HCT116 (cell line): ENCODE measurements at regions not wholly inside any gene's neighbourhood (a gene's known extent, or its start where the extent isn't known, plus 50 kb on each side); places are given as distances from the start of the nearest gene placed in this dataset.
A peak's percentile ranks its signal among the peaks of the same experiment; 100 is the strongest.

ENCODE experiments used
- ATAC-seq: fragments of 200-7000 bp; cut with Tn5 transposase; 2 replicates; pipeline ENCODE4 v1.9.1; 2020; ENCODE audit warnings: mild to moderate bottlenecking, moderate library complexity
- BruUV-seq: library from RNA; stranded (reverse); fragments of 400-500 nt; replicated peaks from 2 replicates; lab custom pipeline; 2021; lab: Mats Ljungman, UMichigan
- CTCF ChIA-PET: fragments of 300-600 bp; sonication (Branson Sonifier 250); formaldehyde crosslinking; loops from one replicate; lab custom pipeline; 2021; ENCODE audit warnings: antibody characterized with exemption; lab: Charles Lee
- POLR2A ChIA-PET: fragments of 300-600, 350-600 bp; sonication (Branson Sonifier 250); formaldehyde crosslinking; loops from one replicate; lab custom pipeline; 2021; ENCODE audit warnings: antibody characterized with exemption; lab: Charles Lee
- RAD21 ChIA-PET, 2 experiments: fragments of 300-600 bp; sonication (Branson Sonifier 250); formaldehyde crosslinking; loops; one replicate each; lab custom pipeline; 2023; ENCODE audit warnings: low total read pairs in 2 of 2; ENCODE audit not compliant: uncharacterized antibody in 2 of 2, unreplicated experiment in 2 of 2, low non-redundant PET in 1 of 2; lab: Charles Lee
- DNase-seq: peaks from one replicate; pipeline ENCODE4 v3.0.0-alpha.2; 2010; ENCODE audit warnings: low read depth, low spot score
- H2AFZ ChIP-seq: fragments of 200-600 bp; shearing (Covaris generic), sonication (generic); 2 replicates; pipeline ENCODE4 v1.6.1; 2017; ENCODE audit warnings: low read depth, mixed run types, mixed read lengths, antibody characterized with exemption, low read length; ENCODE audit not compliant: poor library complexity, severe bottlenecking
- H3K27ac ChIP-seq: 2 replicates; pipeline ENCODE4 v1.5.1; 2012; ENCODE audit warnings: low read depth, low read length
- H3K27me3 ChIP-seq: fragments of 200-600 bp; sonication (generic); 2 replicates; pipeline ENCODE4 v1.6.1; 2016; ENCODE audit warnings: mixed run types, low read length, mixed read lengths; ENCODE audit not compliant: insufficient read depth
- H3K36me3 ChIP-seq, 2 experiments: fragments of 200-500 bp in 1 of 2; fragments of 200-600 bp in 1 of 2; sonication (Bioruptor generic) in 1 of 2; sonication (generic) in 1 of 2; 2 replicates each; pipeline versions ENCODE4 v1.5.1 to v1.6.1; 2014 to 2016; ENCODE audit warnings: low read length in 2 of 2, inconsistent platforms in 1 of 2, mixed read lengths in 1 of 2, mixed run types in 1 of 2; ENCODE audit not compliant: insufficient read depth in 2 of 2, control insufficient read depth in 1 of 2
- H3K4me1 ChIP-seq, 2 experiments: fragments of 200-600 bp in 1 of 2; sonication (generic) in 1 of 2; 2 replicates each; pipeline versions ENCODE4 v1.5.1 to v1.6.1; 2012 to 2017; ENCODE audit warnings: low read length in 2 of 2, inconsistent platforms in 1 of 2, mild to moderate bottlenecking in 1 of 2, mixed read lengths in 1 of 2, mixed run types in 1 of 2, moderate library complexity in 1 of 2; ENCODE audit not compliant: insufficient read depth in 2 of 2, control insufficient read depth in 1 of 2
- H3K4me2 ChIP-seq: fragments of 200-600 bp; sonication (generic); 2 replicates; pipeline ENCODE4 v1.6.1; 2017; ENCODE audit warnings: mixed run types, low read length, mixed read lengths
- H3K4me3 ChIP-seq, 2 experiments: fragments of 200-600 bp in 1 of 2; sonication (generic) in 1 of 2; replicated peaks in 1 of 2; 2 replicates each; pipeline ENCODE4 v1.5.1; 2011 to 2016; ENCODE audit warnings: low read length in 2 of 2, control low read depth in 1 of 2, low read depth in 1 of 2, mild to moderate bottlenecking in 1 of 2, mixed read lengths in 1 of 2, mixed run types in 1 of 2
- H3K79me2 ChIP-seq: fragments of 200-600 bp; sonication (generic); 2 replicates; pipeline ENCODE4 v1.6.1; 2017; ENCODE audit warnings: mild to moderate bottlenecking, mixed run types, low read length, moderate library complexity, mixed read lengths; ENCODE audit not compliant: insufficient read depth
- H3K9ac ChIP-seq: fragments of 200-600 bp; sonication (generic); 2 replicates; pipeline ENCODE4 v1.6.1; 2016; ENCODE audit warnings: low read length, mixed read lengths
- H3K9me2 ChIP-seq: fragments of 200-600 bp; sonication (generic), shearing (Covaris generic); 2 replicates; pipeline ENCODE4 v1.6.1; 2017; ENCODE audit warnings: mixed run types, mild to moderate bottlenecking, moderate library complexity; ENCODE audit not compliant: insufficient read depth
- H3K9me3 ChIP-seq, 2 experiments: fragments of 200-500 bp in 1 of 2; fragments of 200-600 bp in 1 of 2; sonication (Bioruptor generic) in 1 of 2; sonication (generic) in 1 of 2; 2 replicates each; pipeline ENCODE4 v1.6.1; 2014 to 2017; ENCODE audit warnings: low read length in 2 of 2, mixed read lengths in 2 of 2, inconsistent platforms in 1 of 2, low read depth in 1 of 2, mild to moderate bottlenecking in 1 of 2, mixed run types in 1 of 2, moderate library complexity in 1 of 2; ENCODE audit not compliant: control insufficient read depth in 1 of 2, insufficient read depth in 1 of 2
- H4K20me1 ChIP-seq: fragments of 200-600 bp; sonication (generic), shearing (Covaris generic); 2 replicates; pipeline ENCODE4 v1.6.1; 2017; ENCODE audit warnings: mixed run types, mild to moderate bottlenecking, moderate library complexity; ENCODE audit not compliant: insufficient read depth
- CBX3 ChIP-seq: IDR thresholded peaks from 2 replicates; pipeline ENCODE4 v1.6.1; 2012; ENCODE audit warnings: low read depth
- CEBPB ChIP-seq: IDR thresholded peaks from 2 replicates; pipeline ENCODE4 v1.6.1; 2012; ENCODE audit warnings: low read depth
- EGR1 ChIP-seq: IDR thresholded peaks from 2 replicates; pipeline ENCODE4 v1.6.1; 2012; ENCODE audit warnings: low read depth
- JUND ChIP-seq: IDR thresholded peaks from 2 replicates; pipeline ENCODE4 v1.6.1; 2012
- POLR2A ChIP-seq: IDR thresholded peaks from 2 replicates; pipeline ENCODE4 v1.7.0; 2011; ENCODE audit warnings: borderline replicate concordance; ENCODE audit not compliant: insufficient read depth, insufficient read length; ENCODE audit errors: extremely low read depth
- POLR2AphosphoS5 ChIP-seq: IDR thresholded peaks from 2 replicates; pipeline ENCODE4 v1.6.1; 2011; ENCODE audit warnings: mild to moderate bottlenecking, low read depth, low read length, moderate library complexity
- RAD21 ChIP-seq: IDR thresholded peaks from 2 replicates; pipeline ENCODE4 v1.6.1; 2012; ENCODE audit warnings: low read depth, mild to moderate bottlenecking
- SIN3A ChIP-seq: IDR thresholded peaks from 2 replicates; pipeline ENCODE4 v1.6.1; 2012; ENCODE audit warnings: low read depth
- SRF ChIP-seq: IDR thresholded peaks from 2 replicates; pipeline ENCODE4 v1.6.1; 2012; ENCODE audit warnings: low read depth
- TCF7L2 ChIP-seq: IDR thresholded peaks from 2 replicates; pipeline ENCODE4 v1.7.0; 2011; ENCODE audit warnings: borderline replicate concordance, inconsistent platforms; ENCODE audit not compliant: insufficient read depth, insufficient read length; ENCODE audit errors: extremely low read depth
- YY1 ChIP-seq: IDR thresholded peaks from 2 replicates; pipeline ENCODE4 v1.6.1; 2011; ENCODE audit warnings: low read length, low read depth, moderate library complexity, mild to moderate bottlenecking; ENCODE audit not compliant: insufficient replicate concordance; ENCODE audit errors: extremely low read depth
- ZFX ChIP-seq: fragments of 450-650 bp; IDR thresholded peaks from 2 replicates; pipeline ENCODE4 v1.6.1; 2017
- ZNF274 ChIP-seq: fragments of 200-500 bp; sonication (Bioruptor generic); IDR thresholded peaks from 2 replicates; pipeline ENCODE4 v1.6.1; 2014; ENCODE audit warnings: mild to moderate bottlenecking, low read depth, low read length, inconsistent platforms
- intact Hi-C: fragments of 100-400 bp; cut with micrococcal nuclease; formaldehyde crosslinking; loops from 2 replicates; pipeline ENCODE4 v1.10.0; 2022
- TF ChIP-seq, protein P1 (sequence below): IDR thresholded peaks from 2 replicates; pipeline ENCODE4 v1.6.1; 2012; ENCODE audit warnings: low read depth
- TF ChIP-seq, protein P2 (sequence below): IDR thresholded peaks from 2 replicates; pipeline ENCODE4 v1.6.1; 2011; ENCODE audit warnings: mild to moderate bottlenecking, low read length, moderate library complexity; ENCODE audit not compliant: insufficient replicate concordance; ENCODE audit errors: extremely low read depth
- TF ChIP-seq, protein P3 (sequence below): IDR thresholded peaks from 2 replicates; pipeline ENCODE4 v1.6.1; 2012
- TF ChIP-seq, protein P4 (sequence below), 3 experiments: fragments of 200-600 bp in 1 of 3; sonication (generic) in 1 of 3; IDR thresholded peaks in 2 of 3; conservative IDR thresholded peaks in 1 of 3; 2 replicates each; pipeline ENCODE4 v1.5.1; 2012 to 2017; ENCODE audit warnings: low read depth in 2 of 3, low read length in 2 of 3, antibody characterized with exemption in 1 of 3, borderline replicate concordance in 1 of 3, control low read depth in 1 of 3, mild to moderate bottlenecking in 1 of 3, mixed read lengths in 1 of 3, mixed run types in 1 of 3, moderate library complexity in 1 of 3; ENCODE audit not compliant: insufficient read depth in 1 of 3

DNA sequence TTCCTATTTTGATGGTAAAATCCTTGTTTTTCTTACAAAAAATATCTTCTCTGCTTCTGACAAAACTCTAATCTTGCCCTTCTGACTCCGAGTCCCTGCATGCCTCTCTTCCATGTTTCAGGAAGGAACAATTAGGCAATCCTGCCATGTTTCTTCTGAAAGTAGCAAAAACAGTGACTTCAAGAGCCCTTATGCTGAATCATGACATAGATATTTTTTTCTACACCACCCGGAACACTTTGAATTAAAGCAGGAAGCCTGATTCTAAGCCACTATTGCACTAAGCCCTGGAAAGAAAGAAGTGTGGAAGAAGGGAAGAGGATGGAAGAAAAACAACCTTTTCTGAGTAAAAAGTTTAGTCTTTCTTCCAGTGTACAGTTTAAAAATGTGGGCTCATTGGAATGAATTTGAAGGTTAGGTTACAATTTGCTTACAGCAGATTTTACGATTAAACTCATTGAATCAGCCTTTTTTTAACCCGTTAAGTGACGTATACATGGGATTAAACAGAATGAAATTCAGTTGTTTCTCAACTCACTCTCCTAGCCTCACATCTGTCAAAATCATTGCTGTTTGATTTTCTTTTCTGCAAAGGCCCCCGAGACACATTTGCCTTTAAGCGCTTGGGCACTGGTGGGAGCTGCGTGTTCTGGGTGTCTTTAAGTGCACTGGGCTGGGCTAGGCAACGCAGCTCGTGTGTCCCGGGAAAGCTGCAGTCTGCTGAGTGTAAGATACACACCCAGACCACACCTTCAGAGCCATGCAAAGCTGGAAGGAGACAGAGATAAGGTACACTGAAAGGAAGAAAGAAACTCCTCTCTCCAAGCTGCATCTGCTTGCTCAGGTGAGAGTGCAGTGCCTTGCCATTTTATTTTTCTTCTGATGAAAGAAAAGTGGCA lies 159.4 kb upstream of the CITED2 start:
- POLR2A ChIA-PET: interaction anchor here (2.1 kb wide), 1 partner anchor 159 kb away, joined by 4 read pairs; the partner anchor contains the start of gene CITED2
- H3K4me3 ChIP-seq: peak overlapping the region; percentile 34 to 45
- no TSS peak for BruUV-seq
- H4K20me1 ChIP-seq: no peaks in the 10 kb centered on the region
- intact Hi-C loops: loop anchor here (5.0 kb wide), 1 partner anchor 157 kb away; no protein-coding TSS in a partner anchor
- H3K9me3 ChIP-seq: no peaks in the 10 kb centered on the region
- H3K79me2 ChIP-seq: no peaks in the 10 kb centered on the region
- peak; percentile 85 for ATAC-seq
- peaks cover 18 to 23% of the 10 kb centered on the region in 2 experiments; a peak in 3 of 4 replicates for H3K4me1 ChIP-seq
- peak overlapping the region; percentile 72 for H3K4me2 ChIP-seq
- RAD21 ChIA-PET: interaction anchor here in 1 of 2 experiments (0.5 to 0.9 kb wide), 2 partner anchors 160 to 404 kb away, joined by 3 read pairs; partner anchors contain the start of gene CITED2
- peak overlapping the region; percentile 34 for H3K27ac ChIP-seq
- no peaks in the 10 kb centered on the region for H3K9me2 ChIP-seq
- no peaks in the 10 kb centered on the region for H3K36me3 ChIP-seq
- H3K9ac ChIP-seq: peak overlapping the region; percentile 29
- no peaks in the 10 kb centered on the region for H3K27me3 ChIP-seq
- peak; percentile 55 for DNase-seq
- peak overlapping the region; percentile 89 for H2AFZ ChIP-seq
- CTCF ChIA-PET: no interaction called here
- TF ChIP-seq, protein P1, sequence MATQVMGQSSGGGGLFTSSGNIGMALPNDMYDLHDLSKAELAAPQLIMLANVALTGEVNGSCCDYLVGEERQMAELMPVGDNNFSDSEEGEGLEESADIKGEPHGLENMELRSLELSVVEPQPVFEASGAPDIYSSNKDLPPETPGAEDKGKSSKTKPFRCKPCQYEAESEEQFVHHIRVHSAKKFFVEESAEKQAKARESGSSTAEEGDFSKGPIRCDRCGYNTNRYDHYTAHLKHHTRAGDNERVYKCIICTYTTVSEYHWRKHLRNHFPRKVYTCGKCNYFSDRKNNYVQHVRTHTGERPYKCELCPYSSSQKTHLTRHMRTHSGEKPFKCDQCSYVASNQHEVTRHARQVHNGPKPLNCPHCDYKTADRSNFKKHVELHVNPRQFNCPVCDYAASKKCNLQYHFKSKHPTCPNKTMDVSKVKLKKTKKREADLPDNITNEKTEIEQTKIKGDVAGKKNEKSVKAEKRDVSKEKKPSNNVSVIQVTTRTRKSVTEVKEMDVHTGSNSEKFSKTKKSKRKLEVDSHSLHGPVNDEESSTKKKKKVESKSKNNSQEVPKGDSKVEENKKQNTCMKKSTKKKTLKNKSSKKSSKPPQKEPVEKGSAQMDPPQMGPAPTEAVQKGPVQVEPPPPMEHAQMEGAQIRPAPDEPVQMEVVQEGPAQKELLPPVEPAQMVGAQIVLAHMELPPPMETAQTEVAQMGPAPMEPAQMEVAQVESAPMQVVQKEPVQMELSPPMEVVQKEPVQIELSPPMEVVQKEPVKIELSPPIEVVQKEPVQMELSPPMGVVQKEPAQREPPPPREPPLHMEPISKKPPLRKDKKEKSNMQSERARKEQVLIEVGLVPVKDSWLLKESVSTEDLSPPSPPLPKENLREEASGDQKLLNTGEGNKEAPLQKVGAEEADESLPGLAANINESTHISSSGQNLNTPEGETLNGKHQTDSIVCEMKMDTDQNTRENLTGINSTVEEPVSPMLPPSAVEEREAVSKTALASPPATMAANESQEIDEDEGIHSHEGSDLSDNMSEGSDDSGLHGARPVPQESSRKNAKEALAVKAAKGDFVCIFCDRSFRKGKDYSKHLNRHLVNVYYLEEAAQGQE: no peak
- TF ChIP-seq ZNF274 (no peak), JUND (peak; percentile 69), RAD21 (no peak), SIN3A (no peak), ZFX (no peak), SRF (no peak), TCF7L2 (no peak), EGR1 (no peak), POLR2A (no peak), CBX3 (peak; percentile 47; the same call in 1 of the 2 replicates), POLR2AphosphoS5 (0 out of 2 replicates have a peak, but pooled peaks have one; percentile 35), YY1 (peak; percentile 55), CEBPB (peak; percentile 88)
- TF ChIP-seq, protein P2, sequence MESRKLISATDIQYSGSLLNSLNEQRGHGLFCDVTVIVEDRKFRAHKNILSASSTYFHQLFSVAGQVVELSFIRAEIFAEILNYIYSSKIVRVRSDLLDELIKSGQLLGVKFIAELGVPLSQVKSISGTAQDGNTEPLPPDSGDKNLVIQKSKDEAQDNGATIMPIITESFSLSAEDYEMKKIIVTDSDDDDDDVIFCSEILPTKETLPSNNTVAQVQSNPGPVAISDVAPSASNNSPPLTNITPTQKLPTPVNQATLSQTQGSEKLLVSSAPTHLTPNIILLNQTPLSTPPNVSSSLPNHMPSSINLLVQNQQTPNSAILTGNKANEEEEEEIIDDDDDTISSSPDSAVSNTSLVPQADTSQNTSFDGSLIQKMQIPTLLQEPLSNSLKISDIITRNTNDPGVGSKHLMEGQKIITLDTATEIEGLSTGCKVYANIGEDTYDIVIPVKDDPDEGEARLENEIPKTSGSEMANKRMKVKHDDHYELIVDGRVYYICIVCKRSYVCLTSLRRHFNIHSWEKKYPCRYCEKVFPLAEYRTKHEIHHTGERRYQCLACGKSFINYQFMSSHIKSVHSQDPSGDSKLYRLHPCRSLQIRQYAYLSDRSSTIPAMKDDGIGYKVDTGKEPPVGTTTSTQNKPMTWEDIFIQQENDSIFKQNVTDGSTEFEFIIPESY: no peak
- TF ChIP-seq, protein P3, sequence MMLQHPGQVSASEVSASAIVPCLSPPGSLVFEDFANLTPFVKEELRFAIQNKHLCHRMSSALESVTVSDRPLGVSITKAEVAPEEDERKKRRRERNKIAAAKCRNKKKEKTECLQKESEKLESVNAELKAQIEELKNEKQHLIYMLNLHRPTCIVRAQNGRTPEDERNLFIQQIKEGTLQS: no peak
- TF ChIP-seq, protein P4, sequence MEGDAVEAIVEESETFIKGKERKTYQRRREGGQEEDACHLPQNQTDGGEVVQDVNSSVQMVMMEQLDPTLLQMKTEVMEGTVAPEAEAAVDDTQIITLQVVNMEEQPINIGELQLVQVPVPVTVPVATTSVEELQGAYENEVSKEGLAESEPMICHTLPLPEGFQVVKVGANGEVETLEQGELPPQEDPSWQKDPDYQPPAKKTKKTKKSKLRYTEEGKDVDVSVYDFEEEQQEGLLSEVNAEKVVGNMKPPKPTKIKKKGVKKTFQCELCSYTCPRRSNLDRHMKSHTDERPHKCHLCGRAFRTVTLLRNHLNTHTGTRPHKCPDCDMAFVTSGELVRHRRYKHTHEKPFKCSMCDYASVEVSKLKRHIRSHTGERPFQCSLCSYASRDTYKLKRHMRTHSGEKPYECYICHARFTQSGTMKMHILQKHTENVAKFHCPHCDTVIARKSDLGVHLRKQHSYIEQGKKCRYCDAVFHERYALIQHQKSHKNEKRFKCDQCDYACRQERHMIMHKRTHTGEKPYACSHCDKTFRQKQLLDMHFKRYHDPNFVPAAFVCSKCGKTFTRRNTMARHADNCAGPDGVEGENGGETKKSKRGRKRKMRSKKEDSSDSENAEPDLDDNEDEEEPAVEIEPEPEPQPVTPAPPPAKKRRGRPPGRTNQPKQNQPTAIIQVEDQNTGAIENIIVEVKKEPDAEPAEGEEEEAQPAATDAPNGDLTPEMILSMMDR (IDR thresholded peaks at IDR 0.05 in 2 of 3, conservative IDR thresholded peaks at IDR 0.05 in 1 of 3; ENCODE audit: borderline replicate concordance in 1 of 3, insufficient read depth in 1 of 3, low read depth in 2 of 3, low read length in 2 of 3): no peak
